ENCODE measurements at regions not wholly inside any gene's neighbourhood (a gene's known extent, or its start where the extent isn't known, plus 50 kb on each side); places are given as distances from the start of the nearest gene placed in this dataset.

DNA sequence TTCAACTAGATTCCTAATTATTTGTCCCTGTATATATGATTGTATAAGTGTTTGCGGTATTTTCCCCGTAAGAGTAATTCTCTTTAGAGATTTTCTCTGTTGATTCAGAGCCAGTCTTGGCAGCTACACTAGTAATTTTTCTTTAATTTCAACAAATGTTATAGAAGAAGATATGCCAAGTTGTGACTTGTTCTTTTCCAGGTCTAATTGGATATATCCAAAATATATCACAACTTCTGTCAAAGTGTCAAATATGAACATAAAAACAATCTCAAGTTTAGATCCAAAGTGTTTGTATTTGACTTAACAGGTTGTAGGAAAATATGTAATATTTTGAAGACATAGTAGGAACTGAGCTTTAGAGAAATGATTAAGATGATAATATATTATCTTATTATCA lies 733.9 kb upstream of the SLITRK5 start:
- TF ChIP-seq, protein P1, sequence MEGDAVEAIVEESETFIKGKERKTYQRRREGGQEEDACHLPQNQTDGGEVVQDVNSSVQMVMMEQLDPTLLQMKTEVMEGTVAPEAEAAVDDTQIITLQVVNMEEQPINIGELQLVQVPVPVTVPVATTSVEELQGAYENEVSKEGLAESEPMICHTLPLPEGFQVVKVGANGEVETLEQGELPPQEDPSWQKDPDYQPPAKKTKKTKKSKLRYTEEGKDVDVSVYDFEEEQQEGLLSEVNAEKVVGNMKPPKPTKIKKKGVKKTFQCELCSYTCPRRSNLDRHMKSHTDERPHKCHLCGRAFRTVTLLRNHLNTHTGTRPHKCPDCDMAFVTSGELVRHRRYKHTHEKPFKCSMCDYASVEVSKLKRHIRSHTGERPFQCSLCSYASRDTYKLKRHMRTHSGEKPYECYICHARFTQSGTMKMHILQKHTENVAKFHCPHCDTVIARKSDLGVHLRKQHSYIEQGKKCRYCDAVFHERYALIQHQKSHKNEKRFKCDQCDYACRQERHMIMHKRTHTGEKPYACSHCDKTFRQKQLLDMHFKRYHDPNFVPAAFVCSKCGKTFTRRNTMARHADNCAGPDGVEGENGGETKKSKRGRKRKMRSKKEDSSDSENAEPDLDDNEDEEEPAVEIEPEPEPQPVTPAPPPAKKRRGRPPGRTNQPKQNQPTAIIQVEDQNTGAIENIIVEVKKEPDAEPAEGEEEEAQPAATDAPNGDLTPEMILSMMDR (IDR thresholded peaks at IDR 0.05): no peak
- TF ChIP-seq, protein P2, sequence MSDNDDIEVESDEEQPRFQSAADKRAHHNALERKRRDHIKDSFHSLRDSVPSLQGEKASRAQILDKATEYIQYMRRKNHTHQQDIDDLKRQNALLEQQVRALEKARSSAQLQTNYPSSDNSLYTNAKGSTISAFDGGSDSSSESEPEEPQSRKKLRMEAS (IDR thresholded peaks at IDR 0.05): no peak
- TF ChIP-seq RCOR1 (IDR thresholded peaks at IDR 0.05; ENCODE audit: low read depth, low read length): no peak
